B cell (primary cell): ENCODE measurements at regions not wholly inside any gene's neighbourhood (a gene's known extent, or its start where the extent isn't known, plus 50 kb on each side); places are given as distances from the start of the nearest gene placed in this dataset.

Experiments used
- ATAC-seq: fragments of 200-7000 bp; cut with Tn5 transposase; one replicate; pipeline ENCODE4 v1.10.0; 2021; ENCODE audit warnings: low read depth, mild to moderate bottlenecking, moderate number of reproducible peaks, moderate library complexity
- CTCF ChIA-PET: fragments of 350-600 bp; sonication (Branson Sonifier 250); formaldehyde crosslinking; loops from one replicate; lab custom pipeline; 2021; ENCODE audit warnings: antibody characterized with exemption, inconsistent platforms; lab: Charles Lee
- POLR2A ChIA-PET: fragments of 350-600 bp; sonication (Branson Sonifier 250); formaldehyde crosslinking; loops from one replicate; lab custom pipeline; 2021; ENCODE audit warnings: antibody characterized with exemption; lab: Charles Lee
- DNase-seq: peaks from one replicate; pipeline ENCODE4 v3.0.0; 2013
- H2AFZ ChIP-seq: 2 replicates; pipeline ENCODE4 v1.6.1; 2012; ENCODE audit warnings: mild to moderate bottlenecking, low read depth, low read length; ENCODE audit not compliant: insufficient read depth, poor library complexity, severe bottlenecking
- H3K27ac ChIP-seq, 2 donors: 1 replicate in 1 of 2; 2 replicates in 1 of 2; pipeline ENCODE4 v1.5.1; 2012 to 2013; ENCODE audit warnings: low read length in 2 of 2, mild to moderate bottlenecking in 2 of 2, moderate library complexity in 1 of 2
- H3K27me3 ChIP-seq, 4 experiments: fragments of 200-600 bp in 1 of 4; sonication (generic) in 1 of 4; replicated peaks in 1 of 4; 1 replicate in 2 of 4; 2 replicates in 2 of 4; pipeline versions ENCODE4 v1.6.1 to v1.7.0; 2013 to 2016; ENCODE audit warnings: low read length in 3 of 4, mild to moderate bottlenecking in 2 of 4, mixed read lengths in 1 of 4, moderate library complexity in 1 of 4; ENCODE audit not compliant: insufficient read depth in 4 of 4, control insufficient read depth in 3 of 4; ENCODE audit errors: control extremely low read depth in 1 of 4
- H3K36me3 ChIP-seq, 2 experiments: replicated peaks in 1 of 2; 1 replicate in 1 of 2; 2 replicates in 1 of 2; pipeline versions ENCODE4 v1.6.1 to v1.7.1; 2013; ENCODE audit warnings: low read length in 1 of 2; ENCODE audit not compliant: insufficient read depth in 2 of 2, control insufficient read depth in 1 of 2; ENCODE audit errors: control extremely low read depth in 1 of 2, extremely low read depth in 1 of 2
- H3K4me1 ChIP-seq, 2 donors: fragments of 200-600 bp in 1 of 2; sonication (generic) in 1 of 2; 1 replicate in 1 of 2; 2 replicates in 1 of 2; pipeline versions ENCODE4 v1.5.1 to v1.6.1; 2013 to 2017; ENCODE audit warnings: low read length in 2 of 2; ENCODE audit not compliant: control insufficient read depth in 2 of 2, insufficient read depth in 2 of 2
- H3K4me2 ChIP-seq: replicated peaks from 2 replicates; pipeline ENCODE3; 2012; ENCODE audit warnings: mild to moderate bottlenecking, low read depth, low read length; ENCODE audit not compliant: poor library complexity, severe bottlenecking
- H3K4me3 ChIP-seq, 5 experiments: fragments of 200-600 bp in 1 of 5; sonication (generic) in 1 of 5; 1 replicate in 3 of 5; 2 replicates in 2 of 5; pipeline versions ENCODE4 v1.5.1 to v1.7.0; 2011 to 2016; ENCODE audit warnings: low read length in 4 of 5, mild to moderate bottlenecking in 4 of 5, low read depth in 2 of 5, control low read depth in 1 of 5, moderate library complexity in 1 of 5; ENCODE audit not compliant: insufficient read depth in 1 of 5; ENCODE audit errors: control extremely low read depth in 1 of 5, extremely low read depth in 1 of 5
- H3K79me2 ChIP-seq: fragments of 200-600 bp; sonication (generic); one replicate; pipeline ENCODE4 v1.6.0; 2016; ENCODE audit warnings: low read length; ENCODE audit not compliant: control insufficient read depth, insufficient read depth
- H3K9ac ChIP-seq: fragments of 200-600 bp; sonication (generic); 2 replicates; pipeline ENCODE4 v1.6.1; 2017; ENCODE audit warnings: mild to moderate bottlenecking, low read length, moderate library complexity
- H3K9me3 ChIP-seq, 3 donors: one replicate each; pipeline versions ENCODE4 v1.6.1 to v1.7.1; 2013; ENCODE audit warnings: low read length in 2 of 3; ENCODE audit not compliant: control insufficient read depth in 2 of 3, insufficient read depth in 1 of 3; ENCODE audit errors: control extremely low read depth in 1 of 3
- H4K20me1 ChIP-seq: 2 replicates; pipeline ENCODE4 v1.6.0; 2012; ENCODE audit warnings: mild to moderate bottlenecking, low read length; ENCODE audit not compliant: insufficient read depth, control insufficient read depth, poor library complexity, severe bottlenecking
- H3K27ac Mint-ChIP-seq: one replicate; pipeline ENCODE4 v1.8.0; 2021; ENCODE audit warnings: mixed read lengths
- H3K27me3 Mint-ChIP-seq: one replicate; pipeline ENCODE4 v1.8.0; 2021; ENCODE audit warnings: mixed read lengths
- H3K4me1 Mint-ChIP-seq: one replicate; pipeline ENCODE4 v1.8.0; 2021; ENCODE audit warnings: mixed read lengths
- H3K4me3 Mint-ChIP-seq: one replicate; pipeline ENCODE4 v1.8.0; 2021; ENCODE audit warnings: mixed read lengths
- H3K9me3 Mint-ChIP-seq: one replicate; pipeline ENCODE4 v1.8.0; 2022; ENCODE audit warnings: mixed read lengths; ENCODE audit not compliant: insufficient read depth
- EZH2 ChIP-seq: IDR thresholded peaks from 2 replicates; pipeline ENCODE4 v1.6.1; 2012; ENCODE audit warnings: borderline replicate concordance, low read depth, mild to moderate bottlenecking, moderate library complexity, low read length; ENCODE audit not compliant: insufficient read depth, poor library complexity, severe bottlenecking
- WGBS: methylation state at CpG from one replicate; pipeline ENCODE4 v1.1.5; 2013; ENCODE audit warnings: missing lambda C conversion rate; ENCODE audit not compliant: insufficient coverage; 5-methylcytosine and 5-hydroxymethylcytosine counted together
- intact Hi-C: fragments of 100-400 bp; cut with micrococcal nuclease; formaldehyde crosslinking; loops from one replicate; pipeline ENCODE4 v1.10.0; 2022
- TF ChIP-seq, protein P1 (sequence below): fragments of 200-600 bp; IDR thresholded peaks from one replicate; pipeline ENCODE4 v1.8.0; 2022; ENCODE audit warnings: antibody characterized with exemption, mild to moderate bottlenecking

- 64% methylated on average over 1 of the region's 3 CpGs for WGBS
These were observed 175.1 kb upstream of the CCDC196 start for GRCh38 chr14:66311058-66311457.

GRCh38 chr14:66311990-66312389 lies 174.2 kb upstream of the CCDC196 start:
- no peaks in the 10 kb centered on the region for H3K27me3 Mint-ChIP-seq
- no peaks in the 10 kb centered on the region for H3K4me1 Mint-ChIP-seq

More at GRCh38 chr14:66311058-66311457, 175.1 kb upstream of the CCDC196 start:
- no peaks in the 10 kb centered on the region for H3K4me1 ChIP-seq
- peaks cover 0 to 5% (median 0%) of the 10 kb centered on the region in 4 experiments for H3K27me3 ChIP-seq
- Mint-ChIP-seq H3K4me1 (no peaks in the 10 kb centered on the region), H3K27ac (no peak overlapping the region), H3K4me3 (no peak overlapping the region), H3K27me3 (no peaks in the 10 kb centered on the region), H3K9me3 (peaks cover 4% of the 10 kb centered on the region)
- TF ChIP-seq, protein P1, sequence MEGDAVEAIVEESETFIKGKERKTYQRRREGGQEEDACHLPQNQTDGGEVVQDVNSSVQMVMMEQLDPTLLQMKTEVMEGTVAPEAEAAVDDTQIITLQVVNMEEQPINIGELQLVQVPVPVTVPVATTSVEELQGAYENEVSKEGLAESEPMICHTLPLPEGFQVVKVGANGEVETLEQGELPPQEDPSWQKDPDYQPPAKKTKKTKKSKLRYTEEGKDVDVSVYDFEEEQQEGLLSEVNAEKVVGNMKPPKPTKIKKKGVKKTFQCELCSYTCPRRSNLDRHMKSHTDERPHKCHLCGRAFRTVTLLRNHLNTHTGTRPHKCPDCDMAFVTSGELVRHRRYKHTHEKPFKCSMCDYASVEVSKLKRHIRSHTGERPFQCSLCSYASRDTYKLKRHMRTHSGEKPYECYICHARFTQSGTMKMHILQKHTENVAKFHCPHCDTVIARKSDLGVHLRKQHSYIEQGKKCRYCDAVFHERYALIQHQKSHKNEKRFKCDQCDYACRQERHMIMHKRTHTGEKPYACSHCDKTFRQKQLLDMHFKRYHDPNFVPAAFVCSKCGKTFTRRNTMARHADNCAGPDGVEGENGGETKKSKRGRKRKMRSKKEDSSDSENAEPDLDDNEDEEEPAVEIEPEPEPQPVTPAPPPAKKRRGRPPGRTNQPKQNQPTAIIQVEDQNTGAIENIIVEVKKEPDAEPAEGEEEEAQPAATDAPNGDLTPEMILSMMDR = no peak
- TF ChIP-seq EZH2 = no peak
- ATAC-seq (no peak), DNase-seq (no peak)
- H3K4me2 ChIP-seq = no peak overlapping the region
- CTCF ChIA-PET = no interaction called here
- H3K9me3 ChIP-seq = peaks cover 0 to 15% (median 0%) of the 10 kb centered on the region in 3 donors
- no peaks in the 10 kb centered on the region for H4K20me1 ChIP-seq
- no peak overlapping the region for H3K4me3 ChIP-seq
- no peaks in the 10 kb centered on the region for H3K36me3 ChIP-seq
- H3K27ac ChIP-seq = no peak overlapping the region
- POLR2A ChIA-PET = no interaction called here
- intact Hi-C loops = no loop called here
- no peak overlapping the region for H3K9ac ChIP-seq
- no peak overlapping the region for H2AFZ ChIP-seq
- no peaks in the 10 kb centered on the region for H3K79me2 ChIP-seq

More at GRCh38 chr14:66311990-66312389, 174.2 kb upstream of the CCDC196 start:
- Histone ChIP-seq H3K4me1 (no peaks in the 10 kb centered on the region), H3K27me3 (peaks cover 0 to 5% (median 0%) of the 10 kb centered on the region in 4 experiments), H3K9me3 (peaks cover 0 to 24% (median 4%) of the 10 kb centered on the region in 3 donors), H3K4me2 (no peak overlapping the region), H3K36me3 (no peaks in the 10 kb centered on the region), H3K79me2 (no peaks in the 10 kb centered on the region), H3K27ac (no peak overlapping the region), H2AFZ (no peak overlapping the region), H3K4me3 (no peak overlapping the region), H4K20me1 (no peaks in the 10 kb centered on the region), H3K9ac (no peak overlapping the region)
- Mint-ChIP-seq H3K9me3 (peaks cover 4% of the 10 kb centered on the region), H3K27ac (no peak overlapping the region), H3K4me3 (no peak overlapping the region)
- intact Hi-C loops = no loop called here
- no peak for TF ChIP-seq EZH2
- TF ChIP-seq, protein P1 = no peak
- WGBS = 89% methylated on average over 5 of the region's 5 CpGs
- ChIA-PET CTCF (no interaction called here), POLR2A (no interaction called here)
- DNase-seq (no peak), ATAC-seq (no peak)
